ENCODE measurements at regions not wholly inside any gene's neighbourhood (a gene's known extent, or its start where the extent isn't known, plus 50 kb on each side); places are given as distances from the start of the nearest gene placed in this dataset.
A peak's percentile ranks its signal among the peaks of the same experiment; 100 is the strongest.

- intact Hi-C loops (cut with DNase I): loop anchor here (5.0 kb wide), 1 partner anchor 87 kb away; no protein-coding TSS in a partner anchor
- ATAC-seq (no peak), DNase-seq (ENCODE audit: missing footprints) (no peak)
These were observed 76.8 kb upstream of the GATA2 start for GRCh38 chr3:128569756-128570155.

- no peak for DNase-seq (ENCODE audit: missing footprints)
- ATAC-seq: no peak
- intact Hi-C loops (cut with DNase I): no loop called here
These were observed 75.8 kb upstream of the GATA2 start for GRCh38 chr3:128568602-128569490.

GRCh38 chr3:128567705-128568356 lies 74.8 kb upstream of the GATA2 start:
- DNase-seq (ENCODE audit: missing footprints): no peak
- ATAC-seq: no peak
- intact Hi-C loops (cut with DNase I): no loop called here

GRCh38 chr3:128567141-128567540 lies 74.1 kb upstream of the GATA2 start:
- DNase-seq (ENCODE audit: missing footprints) (no peak), ATAC-seq (no peak)
- intact Hi-C loops (cut with DNase I): no loop called here

GRCh38 chr3:128563439-128563838 lies 70.4 kb upstream of the GATA2 start:
- intact Hi-C loops (cut with DNase I): no loop called here
- no peak for DNase-seq (ENCODE audit: missing footprints)
- no peak for ATAC-seq

- intact Hi-C loops (cut with DNase I): no loop called here
- DNase-seq (ENCODE audit: missing footprints): no peak
- ATAC-seq: no peak
These were observed 68.5 kb upstream of the GATA2 start for GRCh38 chr3:128561504-128561903.

GRCh38 chr3:128560768-128561167 lies 67.8 kb upstream of the GATA2 start:
- no peak for ATAC-seq
- intact Hi-C loops (cut with DNase I): no loop called here
- DNase-seq (ENCODE audit: missing footprints): no peak

GRCh38 chr3:128559486-128560225 lies 66.7 kb upstream of the GATA2 start:
- intact Hi-C loops (cut with DNase I): no loop called here
- DNase-seq (ENCODE audit: missing footprints): peak; percentile 39
- ATAC-seq: no peak

GRCh38 chr3:128557531-128558280 lies 64.7 kb upstream of the GATA2 start:
- intact Hi-C loops (cut with DNase I): no loop called here
- ATAC-seq: no peak
- no peak for DNase-seq (ENCODE audit: missing footprints)

- DNase-seq (ENCODE audit: missing footprints): no peak
- intact Hi-C loops (cut with DNase I): no loop called here
- no peak for ATAC-seq
These were observed 63.9 kb upstream of the GATA2 start for GRCh38 chr3:128556907-128557306.

GRCh38 chr3:128556384-128556783 lies 63.4 kb upstream of the GATA2 start:
- intact Hi-C loops (cut with DNase I): no loop called here
- DNase-seq (ENCODE audit: missing footprints) (no peak), ATAC-seq (no peak)

- intact Hi-C loops (cut with DNase I): loop anchor here (1.0 kb wide), 1 partner anchor 17 kb away; no protein-coding TSS in a partner anchor
These were observed 62.8 kb upstream of the GATA2 start for GRCh38 chr3:128555841-128556240.

GRCh38 chr3:128555098-128555825 lies 62.3 kb upstream of the GATA2 start:
- intact Hi-C loops (cut with DNase I): loop anchor here (1.0 kb wide), 1 partner anchor 18 kb away; no protein-coding TSS in a partner anchor
- ATAC-seq (peak; percentile 53), DNase-seq (ENCODE audit: missing footprints) (peak; percentile 74)

More at GRCh38 chr3:128555841-128556240, 62.8 kb upstream of the GATA2 start:
- ATAC-seq (no peak), DNase-seq (ENCODE audit: missing footprints) (no peak)

GRCh38 chr3:128554465-128555097 lies 61.6 kb upstream of the GATA2 start:
- ATAC-seq: no peak
- DNase-seq (ENCODE audit: missing footprints): peak; percentile 56
- intact Hi-C loops (cut with DNase I): loop anchor here (1.0 kb wide), 1 partner anchor 19 kb away; no protein-coding TSS in a partner anchor

GRCh38 chr3:128554100-128554464 lies 61.1 kb upstream of the GATA2 start:
- ATAC-seq (no peak), DNase-seq (ENCODE audit: missing footprints) (no peak)
- intact Hi-C loops (cut with DNase I): no loop called here

- ATAC-seq (no peak), DNase-seq (ENCODE audit: missing footprints) (no peak)
- intact Hi-C loops (cut with DNase I): no loop called here
These were observed 60.6 kb upstream of the GATA2 start for GRCh38 chr3:128553560-128553959.

- intact Hi-C loops (cut with DNase I): no loop called here
- ATAC-seq: no peak
- no peak for DNase-seq (ENCODE audit: missing footprints)
These were observed 58.9 kb upstream of the GATA2 start for GRCh38 chr3:128551867-128552266.

GRCh38 chr3:128551451-128551850 lies 58.5 kb upstream of the GATA2 start:
- ATAC-seq (no peak), DNase-seq (ENCODE audit: missing footprints) (peak; percentile 56)
- intact Hi-C loops (cut with DNase I): no loop called here

Data from Right ventricle myocardium inferior (tissue), 1 donor.